Spleen (tissue), 11 donors: ENCODE measurements at regions not wholly inside any gene's neighbourhood (a gene's known extent, or its start where the extent isn't known, plus 50 kb on each side); places are given as distances from the start of the nearest gene placed in this dataset.

Experiments used
- DNase-seq: peaks from one replicate; pipeline ENCODE4 v3.0.0-alpha.2; 2020
- H3K27ac ChIP-seq, 8 donors: fragments of 200-600 bp; sonication (generic) in 7 of 8; 1 replicate in 4 of 8; 2 replicates in 4 of 8; pipeline versions ENCODE4 v1.5.0 to v1.8.0; 2016 to 2021; ENCODE audit warnings: inconsistent platforms in 4 of 8, mild to moderate bottlenecking in 4 of 8, moderate library complexity in 1 of 8
- H3K27me3 ChIP-seq, 7 donors: fragments of 200-600 bp; sonication (generic) in 6 of 7; replicated peaks in 1 of 7; 1 replicate in 4 of 7; 2 replicates in 3 of 7; pipeline versions ENCODE4 v1.5.0 to v1.8.0; 2016 to 2021; ENCODE audit warnings: inconsistent platforms in 3 of 7, mild to moderate bottlenecking in 1 of 7
- H3K36me3 ChIP-seq, 6 donors: fragments of 200-600 bp; sonication (generic) in 5 of 6; 1 replicate in 4 of 6; 2 replicates in 2 of 6; pipeline versions ENCODE4 v1.5.0 to v1.8.0; 2016 to 2021; ENCODE audit warnings: inconsistent platforms in 2 of 6
- H3K4me1 ChIP-seq, 6 donors: fragments of 200-600 bp; sonication (generic) in 5 of 6; 1 replicate in 3 of 6; 2 replicates in 3 of 6; pipeline versions ENCODE4 v1.5.0 to v1.8.0; 2016 to 2021; ENCODE audit warnings: inconsistent platforms in 3 of 6
- H3K4me3 ChIP-seq, 8 donors: fragments of 200-600 bp; sonication (generic) in 7 of 8; 1 replicate in 4 of 8; 2 replicates in 4 of 8; pipeline versions ENCODE4 v1.5.0 to v1.8.0; 2016 to 2021; ENCODE audit warnings: inconsistent platforms in 4 of 8, mild to moderate bottlenecking in 4 of 8, moderate library complexity in 2 of 8
- H3K9me3 ChIP-seq, 8 donors: fragments of 200-600 bp; sonication (generic) in 7 of 8; 1 replicate in 4 of 8; 2 replicates in 4 of 8; pipeline versions ENCODE4 v1.5.0 to v1.8.0; 2016 to 2021; ENCODE audit warnings: inconsistent platforms in 4 of 8
- CTCF ChIP-seq, 11 experiments: fragments of 200-600 bp in 7 of 11; fragments of 450-650 bp in 4 of 11; sonication (generic) in 4 of 11; IDR thresholded peaks in 8 of 11; conservative IDR thresholded peaks in 3 of 11; 1 replicate in 7 of 11; 2 replicates in 4 of 11; pipeline versions ENCODE4 v1.4.0 to v1.8.0; 2016 to 2021; ENCODE audit warnings: antibody characterized with exemption in 11 of 11, inconsistent platforms in 4 of 11, mild to moderate bottlenecking in 1 of 11
- POLR2A ChIP-seq, 3 donors: fragments of 450-650 bp; IDR thresholded peaks; one replicate each; pipeline ENCODE4 v1.5.1; 2017; ENCODE audit warnings: antibody characterized with exemption in 3 of 3, mild to moderate bottlenecking in 1 of 3
- POLR2AphosphoS5 ChIP-seq, 3 donors: sonication (generic); formaldehyde crosslinking; IDR thresholded peaks; one replicate each; pipeline ENCODE4 v1.5.1; 2017; ENCODE audit warnings: antibody characterized with exemption in 3 of 3
- WGBS, 5 donors: extraction: QIAGEN DNeasy Blood & Tissue Kit in 3 of 5; methylation state at CpG; one replicate each; pipeline versions ENCODE4 v1.1.5 to v1.1.7; 2013 to 2018; 5-methylcytosine and 5-hydroxymethylcytosine counted together
- intact Hi-C: fragments of 100-400 bp; cut with DNase I; formaldehyde crosslinking; loops from one replicate; pipeline ENCODE4 v1.15.0; 2023; ENCODE audit warnings: low total_unique reads
- donor health status: healthy with polysubstance abuse.
- donor health status: DM: no; HTN: no; CAD: no; lungs with moderate emphysema.
- donor health status: DM: no; HTN: no; CAD: no.
- donor health status: Bipolar disorder and iron deficiency.
- donor health status: healthy.
- donor health status: DM: no; HTN: no; CAD: no.
- donor health status: DM: yes; HTN: yes; CAD: no.

GRCh38 chr20:11255860-11256259 lies 582.1 kb upstream of the JAG1 start:
- Histone ChIP-seq H3K4me3 (no peak overlapping the region), H3K4me1 (no peaks in the 10 kb centered on the region), H3K27me3 (no peaks in the 10 kb centered on the region), H3K36me3 (no peaks in the 10 kb centered on the region), H3K27ac (no peak overlapping the region), H3K9me3 (peaks cover 0 to 35% (median 16%) of the 10 kb centered on the region in 8 donors)
- no peak for DNase-seq
- intact Hi-C loops, result no loop called here
- TF ChIP-seq CTCF (IDR thresholded peaks at IDR 0.05 in 8 of 11, conservative IDR thresholded peaks at IDR 0.05 in 3 of 11) (no peak), POLR2AphosphoS5 (IDR thresholded peaks at IDR 0.05) (no peak), POLR2A (IDR thresholded peaks at IDR 0.05) (no peak)

GRCh38 chr20:11260611-11261010 lies 586.8 kb upstream of the JAG1 start:
- Histone ChIP-seq H3K27me3 (no peaks in the 10 kb centered on the region), H3K4me1 (no peaks in the 10 kb centered on the region), H3K9me3 (peaks cover 0 to 15% (median 0%) of the 10 kb centered on the region in 8 donors), H3K27ac (no peak overlapping the region), H3K4me3 (no peak overlapping the region), H3K36me3 (no peaks in the 10 kb centered on the region)
- DNase-seq, result no peak
- intact Hi-C loops, result no loop called here
- TF ChIP-seq CTCF (IDR thresholded peaks at IDR 0.05 in 8 of 11, conservative IDR thresholded peaks at IDR 0.05 in 3 of 11), result no peak
- TF ChIP-seq POLR2A (IDR thresholded peaks at IDR 0.05), result no peak
- no peak for TF ChIP-seq POLR2AphosphoS5 (IDR thresholded peaks at IDR 0.05)
- WGBS, 5 donors, result 85 to 97% (median 93%) methylated on average over 3 of the region's 3 CpGs

- Histone ChIP-seq H3K9me3 (peaks cover 0 to 11% (median 0%) of the 10 kb centered on the region in 8 donors), H3K36me3 (no peaks in the 10 kb centered on the region), H3K4me1 (no peaks in the 10 kb centered on the region), H3K27ac (no peak overlapping the region), H3K4me3 (no peak overlapping the region), H3K27me3 (no peaks in the 10 kb centered on the region)
- no peak for DNase-seq
- intact Hi-C loops, result no loop called here
- TF ChIP-seq CTCF (IDR thresholded peaks at IDR 0.05 in 8 of 11, conservative IDR thresholded peaks at IDR 0.05 in 3 of 11) (no peak), POLR2A (IDR thresholded peaks at IDR 0.05) (no peak), POLR2AphosphoS5 (IDR thresholded peaks at IDR 0.05) (no peak)
- WGBS, 5 donors, result 78 to 90% (median 85%) methylated on average over 5 of the region's 5 CpGs
These were observed 587.8 kb upstream of the JAG1 start for GRCh38 chr20:11261533-11262000.

GRCh38 chr20:11266571-11266970 lies 592.8 kb upstream of the JAG1 start:
- TF ChIP-seq CTCF (IDR thresholded peaks at IDR 0.05 in 8 of 11, conservative IDR thresholded peaks at IDR 0.05 in 3 of 11) (no peak), POLR2A (IDR thresholded peaks at IDR 0.05) (no peak)
- H3K27ac ChIP-seq, result no peak overlapping the region
- H3K9me3 ChIP-seq, result no peaks in the 10 kb centered on the region
- H3K4me3 ChIP-seq, result no peak overlapping the region
- no peaks in the 10 kb centered on the region for H3K27me3 ChIP-seq
- intact Hi-C loops, result no loop called here
- no peaks in the 10 kb centered on the region for H3K36me3 ChIP-seq
- no peak for DNase-seq
- 75 to 88% (median 78%) methylated on average over 3 of the region's 3 CpGs for WGBS, 5 donors
- peaks cover 0 to 7% (median 0%) of the 10 kb centered on the region in 6 donors for H3K4me1 ChIP-seq
